ENCODE measurements at regions not wholly inside any gene's neighbourhood (a gene's known extent, or its start where the extent isn't known, plus 50 kb on each side); places are given as distances from the start of the nearest gene placed in this dataset.

GRCh38 chr10:43952760-43953159, 304.1 kb upstream of the ZNF32 start:
- H3K36me3 Mint-ChIP-seq (ENCODE audit: low read depth): no peaks in the 10 kb centered on the region
- intact Hi-C loops (cut with micrococcal nuclease): no loop called here
- peaks cover 23% of the 10 kb centered on the region for H3K27me3 Mint-ChIP-seq (ENCODE audit: low read depth)
- DNase-seq: no peak
- no peaks in the 10 kb centered on the region for H3K9me3 Mint-ChIP-seq
- CTCF ChIA-PET: no interaction called here
- no peak overlapping the region for H3K4me3 Mint-ChIP-seq
- no peaks in the 10 kb centered on the region for H3K4me1 Mint-ChIP-seq (ENCODE audit: low read depth)
- H3K27ac Mint-ChIP-seq: no peak overlapping the region

- no peak overlapping the region for H3K4me3 Mint-ChIP-seq
- H3K9me3 Mint-ChIP-seq: no peaks in the 10 kb centered on the region
- H3K27ac Mint-ChIP-seq: no peak overlapping the region
- CTCF ChIA-PET: no interaction called here
- intact Hi-C loops (cut with micrococcal nuclease): no loop called here
- no peaks in the 10 kb centered on the region for H3K4me1 Mint-ChIP-seq (ENCODE audit: low read depth)
- DNase-seq: no peak
- peaks cover 15% of the 10 kb centered on the region for H3K27me3 Mint-ChIP-seq (ENCODE audit: low read depth)
- no peaks in the 10 kb centered on the region for H3K36me3 Mint-ChIP-seq (ENCODE audit: low read depth)
These were observed 300.7 kb upstream of the ZNF32 start for GRCh38 chr10:43949351-43949750.

GRCh38 chr10:43946445-43946844, 297.8 kb upstream of the ZNF32 start:
- CTCF ChIA-PET: no interaction called here
- H3K36me3 Mint-ChIP-seq (ENCODE audit: low read depth): no peaks in the 10 kb centered on the region
- H3K4me3 Mint-ChIP-seq: no peak overlapping the region
- peaks cover 5% of the 10 kb centered on the region for H3K27me3 Mint-ChIP-seq (ENCODE audit: low read depth)
- H3K4me1 Mint-ChIP-seq (ENCODE audit: low read depth): peaks cover 10% of the 10 kb centered on the region
- H3K9me3 Mint-ChIP-seq: no peaks in the 10 kb centered on the region
- H3K27ac Mint-ChIP-seq: no peak overlapping the region
- intact Hi-C loops (cut with micrococcal nuclease): no loop called here
- DNase-seq: no peak

GRCh38 chr10:43945908-43946307, 297.2 kb upstream of the ZNF32 start:
- Mint-ChIP-seq H3K4me3 (no peak overlapping the region), H3K4me1 (ENCODE audit: low read depth) (peaks cover 10% of the 10 kb centered on the region), H3K9me3 (no peaks in the 10 kb centered on the region), H3K36me3 (ENCODE audit: low read depth) (no peaks in the 10 kb centered on the region), H3K27ac (no peak overlapping the region), H3K27me3 (ENCODE audit: low read depth) (peaks cover 5% of the 10 kb centered on the region)
- no peak for DNase-seq
- intact Hi-C loops (cut with micrococcal nuclease): no loop called here
- CTCF ChIA-PET: no interaction called here

- DNase-seq: no peak
- Mint-ChIP-seq H3K4me3 (no peak overlapping the region), H3K36me3 (ENCODE audit: low read depth) (no peaks in the 10 kb centered on the region), H3K27ac (no peak overlapping the region), H3K27me3 (ENCODE audit: low read depth) (peaks cover 2% of the 10 kb centered on the region), H3K4me1 (ENCODE audit: low read depth) (peaks cover 10% of the 10 kb centered on the region), H3K9me3 (no peaks in the 10 kb centered on the region)
- intact Hi-C loops (cut with micrococcal nuclease): no loop called here
- CTCF ChIA-PET: no interaction called here
These were observed 296.5 kb upstream of the ZNF32 start for GRCh38 chr10:43945094-43945730.

GRCh38 chr10:43944381-43945093, 295.9 kb upstream of the ZNF32 start:
- CTCF ChIA-PET: no interaction called here
- peaks cover 2% of the 10 kb centered on the region for H3K27me3 Mint-ChIP-seq (ENCODE audit: low read depth)
- no peaks in the 10 kb centered on the region for H3K36me3 Mint-ChIP-seq (ENCODE audit: low read depth)
- H3K27ac Mint-ChIP-seq: no peak overlapping the region
- no peak overlapping the region for H3K4me3 Mint-ChIP-seq
- DNase-seq: no peak
- H3K9me3 Mint-ChIP-seq: no peaks in the 10 kb centered on the region
- peaks cover 10% of the 10 kb centered on the region for H3K4me1 Mint-ChIP-seq (ENCODE audit: low read depth)
- intact Hi-C loops (cut with micrococcal nuclease): no loop called here

- H3K4me3 Mint-ChIP-seq: no peak overlapping the region
These were observed 295.2 kb upstream of the ZNF32 start for GRCh38 chr10:43943818-43944360.

GRCh38 chr10:43943119-43943817, 294.6 kb upstream of the ZNF32 start:
- Mint-ChIP-seq H3K4me1 (ENCODE audit: low read depth) (peaks cover 10% of the 10 kb centered on the region), H3K36me3 (ENCODE audit: low read depth) (no peaks in the 10 kb centered on the region), H3K27me3 (ENCODE audit: low read depth) (peaks cover 2% of the 10 kb centered on the region), H3K9me3 (no peaks in the 10 kb centered on the region), H3K4me3 (no peak overlapping the region), H3K27ac (no peak overlapping the region)
- CTCF ChIA-PET: no interaction called here
- intact Hi-C loops (cut with micrococcal nuclease): no loop called here
- DNase-seq: no peak

More at GRCh38 chr10:43943818-43944360, 295.2 kb upstream of the ZNF32 start:
- Mint-ChIP-seq H3K9me3 (no peaks in the 10 kb centered on the region), H3K27ac (no peak overlapping the region), H3K36me3 (ENCODE audit: low read depth) (no peaks in the 10 kb centered on the region), H3K4me1 (ENCODE audit: low read depth) (peaks cover 10% of the 10 kb centered on the region), H3K27me3 (ENCODE audit: low read depth) (peaks cover 2% of the 10 kb centered on the region)
- intact Hi-C loops (cut with micrococcal nuclease): no loop called here
- CTCF ChIA-PET: no interaction called here
- no peak for DNase-seq

GRCh38 chr10:43942096-43942850, 293.6 kb upstream of the ZNF32 start:
- intact Hi-C loops (cut with micrococcal nuclease): no loop called here
- CTCF ChIA-PET: no interaction called here

GRCh38 chr10:43940898-43941837, 292.5 kb upstream of the ZNF32 start:
- H3K27me3 Mint-ChIP-seq (ENCODE audit: low read depth): peaks cover 2% of the 10 kb centered on the region
- DNase-seq: no peak
- no peaks in the 10 kb centered on the region for H3K9me3 Mint-ChIP-seq
- H3K4me3 Mint-ChIP-seq: no peak overlapping the region
- H3K4me1 Mint-ChIP-seq (ENCODE audit: low read depth): peaks cover 10% of the 10 kb centered on the region
- no peaks in the 10 kb centered on the region for H3K36me3 Mint-ChIP-seq (ENCODE audit: low read depth)
- intact Hi-C loops (cut with micrococcal nuclease): no loop called here
- H3K27ac Mint-ChIP-seq: no peak overlapping the region
- CTCF ChIA-PET: interaction anchor here (1.5 kb wide), 1 partner anchor 252 kb away, joined by 5 read pairs; no protein-coding TSS in a partner anchor

More at GRCh38 chr10:43942096-43942850, 293.6 kb upstream of the ZNF32 start:
- no peaks in the 10 kb centered on the region for H3K9me3 Mint-ChIP-seq
- H3K27me3 Mint-ChIP-seq (ENCODE audit: low read depth): peaks cover 2% of the 10 kb centered on the region
- H3K4me1 Mint-ChIP-seq (ENCODE audit: low read depth): peaks cover 10% of the 10 kb centered on the region
- DNase-seq: no peak
- no peak overlapping the region for H3K4me3 Mint-ChIP-seq
- no peaks in the 10 kb centered on the region for H3K36me3 Mint-ChIP-seq (ENCODE audit: low read depth)
- no peak overlapping the region for H3K27ac Mint-ChIP-seq

GRCh38 chr10:43939939-43940820, 291.5 kb upstream of the ZNF32 start:
- Mint-ChIP-seq H3K9me3 (no peaks in the 10 kb centered on the region), H3K36me3 (ENCODE audit: low read depth) (no peaks in the 10 kb centered on the region), H3K4me1 (ENCODE audit: low read depth) (peaks cover 10% of the 10 kb centered on the region), H3K4me3 (no peak overlapping the region), H3K27ac (no peak overlapping the region), H3K27me3 (ENCODE audit: low read depth) (peaks cover 2% of the 10 kb centered on the region)
- CTCF ChIA-PET: interaction anchor here (1.5 kb wide), 1 partner anchor 251 kb away, joined by 5 read pairs; no protein-coding TSS in a partner anchor
- no peak for DNase-seq
- intact Hi-C loops (cut with micrococcal nuclease): no loop called here

Measured in activated naive CD4-positive, alpha-beta T cell treated with anti-CD3 and anti-CD28 coated beads for 36 hours (primary cell).